Loucy (cell line): ENCODE measurements at regions not wholly inside any gene's neighbourhood (a gene's known extent, or its start where the extent isn't known, plus 50 kb on each side); places are given as distances from the start of the nearest gene placed in this dataset.

Source experiments
- H2AFZ ChIP-seq: fragments of 200-600 bp; sonication (generic); 2 replicates; pipeline ENCODE4 v1.6.0; 2016; ENCODE audit warnings: antibody characterized with exemption, mild to moderate bottlenecking, low read length, moderate library complexity
- H3F3A ChIP-seq: fragments of 200-600 bp; 2 replicates; pipeline ENCODE4 v1.6.0; 2016; ENCODE audit warnings: antibody characterized with exemption, low read depth, mild to moderate bottlenecking
- H3K27me3 ChIP-seq: fragments of 200-600 bp; sonication (generic); 2 replicates; pipeline ENCODE4 v1.6.1; 2014; ENCODE audit warnings: low read length, mild to moderate bottlenecking; ENCODE audit not compliant: insufficient read depth, poor library complexity, severe bottlenecking
- H3K36me3 ChIP-seq: fragments of 200-600 bp; sonication (generic); 2 replicates; pipeline ENCODE4 v1.6.1; 2016; ENCODE audit warnings: low read length; ENCODE audit not compliant: insufficient read depth
- H3K4me1 ChIP-seq: fragments of 200-600 bp; sonication (generic); 2 replicates; pipeline ENCODE4 v1.5.1; 2014; ENCODE audit warnings: low read length, mild to moderate bottlenecking; ENCODE audit not compliant: insufficient read depth, poor library complexity, severe bottlenecking
- H3K4me2 ChIP-seq: fragments of 200-600 bp; sonication (generic); 2 replicates; pipeline ENCODE4 v1.6.0; 2014; ENCODE audit warnings: antibody characterized with exemption, low read length, low read depth, mild to moderate bottlenecking; ENCODE audit not compliant: poor library complexity, severe bottlenecking
- H3K4me3 ChIP-seq: fragments of 200-600 bp; sonication (generic); 2 replicates; pipeline ENCODE4 v1.5.1; 2014; ENCODE audit warnings: low read length, mild to moderate bottlenecking, mixed read lengths; ENCODE audit not compliant: poor library complexity, severe bottlenecking
- H3K79me2 ChIP-seq: fragments of 200-600 bp; sonication (generic); 2 replicates; pipeline ENCODE4 v1.6.1; 2014; ENCODE audit warnings: low read length; ENCODE audit not compliant: insufficient read depth
- H3K9ac ChIP-seq: fragments of 200-600 bp; sonication (generic); 2 replicates; pipeline ENCODE4 v1.6.0; 2014; ENCODE audit warnings: mild to moderate bottlenecking, low read depth, low read length, moderate library complexity; ENCODE audit not compliant: poor library complexity, severe bottlenecking
- H3K9me2 ChIP-seq: fragments of 200-600 bp; sonication (generic); replicated peaks from 2 replicates; pipeline ENCODE4 v1.6.1; 2016; ENCODE audit warnings: low read depth, low read length, mixed read lengths
- H3K9me3 ChIP-seq: fragments of 200-600 bp; sonication (generic); 2 replicates; pipeline ENCODE4 v1.6.1; 2014; ENCODE audit warnings: mild to moderate bottlenecking, antibody characterized with exemption, low read length, low read depth; ENCODE audit not compliant: insufficient read depth
- H4K20me1 ChIP-seq: fragments of 200-600 bp; sonication (generic); 2 replicates; pipeline ENCODE4 v1.6.0; 2014; ENCODE audit warnings: antibody characterized with exemption, low read length, mild to moderate bottlenecking; ENCODE audit not compliant: insufficient read depth, poor library complexity, severe bottlenecking
- EZH2phosphoT487 ChIP-seq: fragments of 200-600 bp; IDR thresholded peaks from 2 replicates; pipeline ENCODE4 v1.6.1; 2018; ENCODE audit warnings: antibody characterized with exemption, mild to moderate bottlenecking, moderate library complexity, borderline replicate concordance
- TF ChIP-seq, protein P1 (sequence below): fragments of 200-600 bp; sonication (generic); conservative IDR thresholded peaks from 2 replicates; pipeline ENCODE4 v1.5.1; 2014; ENCODE audit warnings: mild to moderate bottlenecking, antibody characterized with exemption, low read length

DNA sequence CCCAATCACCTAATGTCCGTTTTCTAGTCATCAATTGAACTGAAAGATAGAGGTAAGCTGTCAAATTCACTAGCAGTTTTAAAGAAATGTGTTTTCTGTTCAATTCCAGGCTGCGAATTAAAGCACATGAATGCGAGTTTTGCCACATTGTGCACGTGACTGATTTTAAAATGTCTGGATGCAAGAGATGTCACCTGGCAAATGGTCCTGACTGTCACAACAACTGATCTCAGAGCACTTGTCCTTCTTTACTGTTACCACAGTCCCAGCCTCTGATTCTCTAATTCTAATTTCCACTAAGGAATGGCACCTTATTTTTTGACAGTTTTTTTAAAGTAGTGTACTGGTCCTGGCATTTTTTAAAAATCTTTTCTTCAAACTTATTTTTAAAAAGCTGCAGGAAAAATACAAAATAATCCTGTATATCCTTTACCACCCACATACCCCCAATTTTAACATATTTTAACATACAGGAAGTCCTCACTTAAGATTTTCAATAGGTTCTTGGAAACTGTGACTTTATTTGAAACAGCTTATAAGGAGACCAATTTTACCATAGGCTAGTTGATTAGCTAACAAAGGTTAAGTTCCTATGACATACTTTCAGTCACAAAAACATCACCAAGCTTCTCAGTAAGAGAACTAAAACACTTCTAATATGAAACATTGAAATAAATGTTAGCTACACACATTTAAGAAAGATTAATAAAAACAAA lies 1364.3 kb downstream of the EFNA5 start:
- Histone ChIP-seq H3K27me3 (no peaks in the 10 kb centered on the region), H3F3A (no peaks in the 10 kb centered on the region), H3K9ac (no peak overlapping the region), H3K9me3 (no peaks in the 10 kb centered on the region), H3K4me3 (no peak overlapping the region), H3K4me2 (no peak overlapping the region), H3K9me2 (no peaks in the 10 kb centered on the region), H4K20me1 (no peaks in the 10 kb centered on the region), H2AFZ (no peak overlapping the region), H3K4me1 (no peaks in the 10 kb centered on the region), H3K79me2 (no peaks in the 10 kb centered on the region), H3K36me3 (no peaks in the 10 kb centered on the region)
- no peak for TF ChIP-seq EZH2phosphoT487
- TF ChIP-seq, protein P1, sequence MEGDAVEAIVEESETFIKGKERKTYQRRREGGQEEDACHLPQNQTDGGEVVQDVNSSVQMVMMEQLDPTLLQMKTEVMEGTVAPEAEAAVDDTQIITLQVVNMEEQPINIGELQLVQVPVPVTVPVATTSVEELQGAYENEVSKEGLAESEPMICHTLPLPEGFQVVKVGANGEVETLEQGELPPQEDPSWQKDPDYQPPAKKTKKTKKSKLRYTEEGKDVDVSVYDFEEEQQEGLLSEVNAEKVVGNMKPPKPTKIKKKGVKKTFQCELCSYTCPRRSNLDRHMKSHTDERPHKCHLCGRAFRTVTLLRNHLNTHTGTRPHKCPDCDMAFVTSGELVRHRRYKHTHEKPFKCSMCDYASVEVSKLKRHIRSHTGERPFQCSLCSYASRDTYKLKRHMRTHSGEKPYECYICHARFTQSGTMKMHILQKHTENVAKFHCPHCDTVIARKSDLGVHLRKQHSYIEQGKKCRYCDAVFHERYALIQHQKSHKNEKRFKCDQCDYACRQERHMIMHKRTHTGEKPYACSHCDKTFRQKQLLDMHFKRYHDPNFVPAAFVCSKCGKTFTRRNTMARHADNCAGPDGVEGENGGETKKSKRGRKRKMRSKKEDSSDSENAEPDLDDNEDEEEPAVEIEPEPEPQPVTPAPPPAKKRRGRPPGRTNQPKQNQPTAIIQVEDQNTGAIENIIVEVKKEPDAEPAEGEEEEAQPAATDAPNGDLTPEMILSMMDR, result no peak

DNA sequence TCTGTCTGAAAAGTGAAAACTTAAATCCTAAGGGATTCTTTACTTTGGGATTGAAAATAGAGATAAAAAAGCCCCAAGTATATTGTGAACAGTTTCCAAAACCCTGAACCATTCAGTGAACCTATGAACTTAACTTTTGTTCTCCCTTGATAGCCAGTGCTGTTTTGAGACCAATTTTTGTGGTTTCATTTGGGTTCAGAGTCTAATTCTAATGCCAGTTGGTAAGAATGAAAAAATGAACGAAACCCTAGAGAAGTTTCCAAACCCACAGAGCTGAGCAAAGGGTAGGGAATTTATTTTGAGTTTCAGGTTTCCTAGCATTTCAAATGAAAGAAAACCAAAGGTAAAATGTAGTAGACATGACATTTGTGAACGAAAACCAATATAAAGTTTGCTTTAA lies 1366.8 kb downstream of the EFNA5 start:
- H3K9ac ChIP-seq, result no peak overlapping the region
- H3K9me3 ChIP-seq, result no peaks in the 10 kb centered on the region
- no peaks in the 10 kb centered on the region for H3K79me2 ChIP-seq
- H3K9me2 ChIP-seq, result no peaks in the 10 kb centered on the region
- H3K4me2 ChIP-seq, result no peak overlapping the region
- H4K20me1 ChIP-seq, result no peaks in the 10 kb centered on the region
- H3K4me1 ChIP-seq, result no peaks in the 10 kb centered on the region
- TF ChIP-seq EZH2phosphoT487, result no peak
- TF ChIP-seq, protein P1, result no peak
- H3K4me3 ChIP-seq, result no peak overlapping the region
- H3K27me3 ChIP-seq, result no peaks in the 10 kb centered on the region
- H3K36me3 ChIP-seq, result no peaks in the 10 kb centered on the region
- no peak overlapping the region for H2AFZ ChIP-seq
- H3F3A ChIP-seq, result no peaks in the 10 kb centered on the region

DNA sequence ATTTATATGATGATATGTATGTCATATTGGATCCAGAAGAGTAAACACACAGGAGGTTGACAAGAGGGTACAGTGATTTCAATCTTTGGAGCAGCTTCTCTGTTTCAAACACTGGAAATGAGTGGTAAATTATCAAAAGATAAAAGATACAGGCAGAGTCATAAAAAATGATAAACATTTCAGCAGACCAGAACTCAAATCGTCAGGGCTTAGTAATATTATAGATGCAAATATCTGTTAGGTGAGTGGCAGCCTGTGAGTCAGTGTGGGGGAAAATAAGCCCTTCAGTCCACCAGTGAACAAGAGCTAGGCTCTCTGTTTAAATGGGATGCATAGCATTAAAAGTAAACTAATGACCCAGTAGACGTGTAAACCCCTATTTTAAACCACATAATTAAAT lies 1378.1 kb downstream of the EFNA5 start:
- Histone ChIP-seq H3K9ac (no peak overlapping the region), H3K27me3 (no peaks in the 10 kb centered on the region), H3K4me2 (no peak overlapping the region), H3K4me3 (no peak overlapping the region), H3K9me3 (no peaks in the 10 kb centered on the region), H3F3A (no peaks in the 10 kb centered on the region), H4K20me1 (no peaks in the 10 kb centered on the region), H2AFZ (no peak overlapping the region), H3K79me2 (no peaks in the 10 kb centered on the region), H3K9me2 (no peaks in the 10 kb centered on the region), H3K4me1 (no peaks in the 10 kb centered on the region), H3K36me3 (no peaks in the 10 kb centered on the region)
- TF ChIP-seq EZH2phosphoT487, result no peak
- TF ChIP-seq, protein P1, result no peak
